Endothelial cell of umbilical vein (primary cell): ENCODE measurements at regions not wholly inside any gene's neighbourhood (a gene's known extent, or its start where the extent isn't known, plus 50 kb on each side); places are given as distances from the start of the nearest gene placed in this dataset.

ENCODE experiments used
- BruUV-seq: library from RNA; stranded (reverse); fragments of 400-500 nt; replicated peaks from 2 replicates; lab custom pipeline; 2021; lab: Mats Ljungman, UMichigan
- CTCF ChIA-PET: fragments of 300-600, 350-600 bp; sonication (Branson Sonifier 250); formaldehyde crosslinking; loops from one replicate; lab custom pipeline; 2021; ENCODE audit warnings: antibody characterized with exemption, inconsistent platforms; lab: Charles Lee
- POLR2A ChIA-PET: fragments of 300-600, 350-600 bp; sonication (Branson Sonifier 250); formaldehyde crosslinking; loops from one replicate; lab custom pipeline; 2021; ENCODE audit warnings: antibody characterized with exemption, inconsistent platforms; lab: Charles Lee
- DNase-seq: peaks from one replicate; pipeline ENCODE4 v3.0.0-alpha.2; 2011; ENCODE audit warnings: low read depth, low spot score
- FAIRE-seq: peaks from 2 replicates; lab custom pipeline; 2011; peaks lifted over from hg19 to GRCh38; lab: Jason Lieb, UNC
- H2AFZ ChIP-seq: 2 replicates; pipeline ENCODE4 v1.6.0; 2012; ENCODE audit warnings: low read depth, low read length, control low read depth, inconsistent platforms
- H3K27ac ChIP-seq: 2 replicates; pipeline ENCODE4 v1.5.1; 2011; ENCODE audit warnings: low read depth, mild to moderate bottlenecking, control low read depth, low read length, moderate library complexity; ENCODE audit not compliant: insufficient read depth
- H3K27me3 ChIP-seq, 2 experiments: 2 replicates each; pipeline versions ENCODE4 v1.6.0 to v1.6.1; 2011; ENCODE audit warnings: low read length in 2 of 2, mixed read lengths in 1 of 2; ENCODE audit not compliant: control insufficient read depth in 2 of 2, insufficient read depth in 2 of 2
- H3K36me3 ChIP-seq, 2 experiments: 2 replicates in 1 of 2; 3 replicates in 1 of 2; pipeline ENCODE4 v1.5.1; 2011; ENCODE audit warnings: low read length in 2 of 2, mild to moderate bottlenecking in 1 of 2, moderate library complexity in 1 of 2; ENCODE audit not compliant: control insufficient read depth in 2 of 2, insufficient read depth in 2 of 2; ENCODE audit errors: extremely low read depth in 1 of 2
- H3K4me1 ChIP-seq: 3 replicates; pipeline ENCODE4 v1.5.1; 2011; ENCODE audit warnings: mild to moderate bottlenecking, low read length; ENCODE audit not compliant: control insufficient read depth, insufficient read depth; ENCODE audit errors: extremely low read depth
- H3K4me2 ChIP-seq: 2 replicates; pipeline ENCODE4 v1.6.1; 2011; ENCODE audit warnings: low read length, control low read depth, mixed read lengths; ENCODE audit not compliant: insufficient read depth
- H3K4me3 ChIP-seq, 3 experiments: fragments of 200-600 bp in 1 of 3; sonication (generic), shearing (Covaris generic) in 1 of 3; replicated peaks in 1 of 3; 2 replicates each; pipeline ENCODE4 v1.5.1; 2011 to 2016; ENCODE audit warnings: control low read depth in 3 of 3, low read length in 3 of 3, mild to moderate bottlenecking in 2 of 3, inconsistent platforms in 1 of 3, low read depth in 1 of 3, moderate library complexity in 1 of 3; ENCODE audit not compliant: insufficient read depth in 1 of 3
- H3K79me2 ChIP-seq: 2 replicates; pipeline ENCODE4 v1.6.0; 2012; ENCODE audit warnings: low read length, inconsistent platforms; ENCODE audit not compliant: control insufficient read depth, insufficient read depth
- H3K9ac ChIP-seq: replicated peaks from 2 replicates; pipeline ENCODE3; 2011; ENCODE audit warnings: low read length, control low read depth; ENCODE audit not compliant: insufficient read depth; ENCODE audit errors: extremely low read depth
- H3K9me1 ChIP-seq: replicated peaks from 3 replicates; pipeline ENCODE4 v1.6.0; 2011; ENCODE audit warnings: mild to moderate bottlenecking, low read length; ENCODE audit not compliant: control insufficient read depth, insufficient read depth; ENCODE audit errors: extremely low read depth
- H3K9me3 ChIP-seq: replicated peaks from 2 replicates; pipeline ENCODE4 v1.5.1; 2012; ENCODE audit warnings: low read length, inconsistent platforms; ENCODE audit not compliant: control insufficient read depth, insufficient read depth
- H4K20me1 ChIP-seq: replicated peaks from 2 replicates; pipeline ENCODE3; 2011; ENCODE audit warnings: mild to moderate bottlenecking, low read length; ENCODE audit not compliant: control insufficient read depth, insufficient read depth; ENCODE audit errors: extremely low read depth
- CTCF ChIP-seq, 2 donors: IDR thresholded peaks; 1 replicate in 1 of 2; 2 replicates in 1 of 2; pipeline ENCODE4 v1.5.1; 2011; ENCODE audit warnings: low read length in 2 of 2, mild to moderate bottlenecking in 2 of 2, moderate library complexity in 2 of 2, control low read depth in 1 of 2, inconsistent platforms in 1 of 2, low read depth in 1 of 2; ENCODE audit not compliant: insufficient read depth in 1 of 2; ENCODE audit errors: extremely low read depth in 1 of 2
- EZH2 ChIP-seq: IDR thresholded peaks from 2 replicates; pipeline ENCODE4 v1.6.1; 2012; ENCODE audit warnings: borderline replicate concordance, low read depth, mild to moderate bottlenecking, moderate library complexity, low read length, inconsistent platforms; ENCODE audit not compliant: severe bottlenecking
- FOS ChIP-seq: IDR thresholded peaks from 2 replicates; pipeline ENCODE4 v1.6.1; 2011; ENCODE audit warnings: mild to moderate bottlenecking, low read length, moderate library complexity, borderline replicate concordance; ENCODE audit not compliant: insufficient read depth
- GATA2 ChIP-seq: IDR thresholded peaks from 2 replicates; pipeline ENCODE4 v1.7.0; 2011; ENCODE audit warnings: low read depth, mild to moderate bottlenecking, moderate library complexity, mixed read lengths, low read length; ENCODE audit not compliant: insufficient read length, insufficient read depth
- JUN ChIP-seq: IDR thresholded peaks from 2 replicates; pipeline ENCODE4 v1.6.1; 2011; ENCODE audit warnings: borderline replicate concordance, low read depth; ENCODE audit not compliant: insufficient read length, insufficient read depth
- MYC ChIP-seq: IDR thresholded peaks from one replicate; pipeline ENCODE4 v1.6.1; 2011; ENCODE audit warnings: mild to moderate bottlenecking, low read depth, low read length
- POLR2A ChIP-seq: IDR thresholded peaks from 2 replicates; pipeline ENCODE4 v1.6.1; 2012; ENCODE audit warnings: low read depth, mild to moderate bottlenecking, control low read depth, low read length
- POLR2AphosphoS5 ChIP-seq: IDR thresholded peaks from 2 replicates; pipeline ENCODE4 v1.6.1; 2012; ENCODE audit warnings: low read depth, mild to moderate bottlenecking, control low read depth, low read length, moderate library complexity; ENCODE audit not compliant: insufficient read depth
- dilution Hi-C: fragments of 300-500 bp; cut with MboI; formaldehyde crosslinking; loops from one replicate; pipeline ENCODE4 v1.15.0; 2019; ENCODE audit warnings: low sequenced_read_pairs; ENCODE audit not compliant: extremely low pct_ligation_motif_present
- intact Hi-C: fragments of 100-400 bp; cut with micrococcal nuclease; formaldehyde crosslinking; loops from one replicate; pipeline ENCODE4 v1.10.0; 2022
- TF ChIP-seq, protein P1 (sequence below): IDR thresholded peaks from 2 replicates; pipeline ENCODE4 v1.6.1; 2011; ENCODE audit not compliant: insufficient read depth, insufficient read length

GRCh38 chr4:187467224-187467623 lies 528.3 kb upstream of the ZFP42 start:
- Histone ChIP-seq H3K79me2 (no peaks in the 10 kb centered on the region), H3K27ac (no peak overlapping the region), H4K20me1 (no peaks in the 10 kb centered on the region), H3K9me3 (peaks cover 5% of the 10 kb centered on the region), H3K9me1 (no peaks in the 10 kb centered on the region), H3K36me3 (no peaks in the 10 kb centered on the region), H2AFZ (no peak overlapping the region), H3K9ac (no peak overlapping the region), H3K4me1 (no peaks in the 10 kb centered on the region), H3K4me3 (no peak overlapping the region), H3K27me3 (no peaks in the 10 kb centered on the region), H3K4me2 (no peak overlapping the region)
- TF ChIP-seq, protein P1, sequence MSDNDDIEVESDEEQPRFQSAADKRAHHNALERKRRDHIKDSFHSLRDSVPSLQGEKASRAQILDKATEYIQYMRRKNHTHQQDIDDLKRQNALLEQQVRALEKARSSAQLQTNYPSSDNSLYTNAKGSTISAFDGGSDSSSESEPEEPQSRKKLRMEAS, result no peak
- TF ChIP-seq JUN (no peak), EZH2 (no peak)
- dilution Hi-C loops, result no loop called here
- CTCF ChIA-PET, result interaction anchor here (0.6 kb wide), 1 partner anchor 1279 kb away, joined by 3 read pairs; no protein-coding TSS in a partner anchor
- BruUV-seq, result no TSS peak
- POLR2A ChIA-PET, result no interaction called here
- DNase-seq, result no peak
- intact Hi-C loops, result no loop called here
- no peak for FAIRE-seq

- Histone ChIP-seq H3K79me2 (no peaks in the 10 kb centered on the region), H3K9me3 (peaks cover 2% of the 10 kb centered on the region), H3K9me1 (no peaks in the 10 kb centered on the region), H3K4me3 (no peak overlapping the region), H3K27me3 (no peaks in the 10 kb centered on the region), H2AFZ (no peak overlapping the region), H3K9ac (no peak overlapping the region), H3K4me1 (no peaks in the 10 kb centered on the region), H3K4me2 (no peak overlapping the region), H3K27ac (no peak overlapping the region), H4K20me1 (no peaks in the 10 kb centered on the region), H3K36me3 (no peaks in the 10 kb centered on the region)
- dilution Hi-C loops (no loop called here), intact Hi-C loops (no loop called here)
- DNase-seq, result no peak
- TF ChIP-seq JUN (no peak), EZH2 (no peak), MYC (no peak), POLR2A (no peak), POLR2AphosphoS5 (no peak), CTCF (IDR thresholded peaks at IDR 0.05; ENCODE audit: extremely low read depth in 1 of 2, insufficient read depth in 1 of 2, low read depth in 1 of 2, low read length in 2 of 2) (no peak), FOS (no peak), GATA2 (no peak)
- TF ChIP-seq, protein P1, result no peak
- BruUV-seq, result no TSS peak
- FAIRE-seq, result no peak
- ChIA-PET CTCF (no interaction called here), POLR2A (no interaction called here)
Measured at GRCh38 chr4:187469627-187470026, 525.9 kb upstream of the ZFP42 start.
